ENCODE measurements at regions not wholly inside any gene's neighbourhood (a gene's known extent, or its start where the extent isn't known, plus 50 kb on each side); places are given as distances from the start of the nearest gene placed in this dataset.
A peak's percentile ranks its signal among the peaks of the same experiment; 100 is the strongest.

- no peak for TF ChIP-seq CTCF (IDR thresholded peaks at IDR 0.05; ENCODE audit: low read depth, low read length)
- no peak overlapping the region for H3K4me3 ChIP-seq
- DNase-seq (ENCODE audit: low read depth in 1 of 2, low spot score in 1 of 2) = peak in 1 of 2 donors; percentile 74
- H3K36me3 ChIP-seq = no peaks in the 10 kb centered on the region
- no peaks in the 10 kb centered on the region for H3K27me3 ChIP-seq
- no peaks in the 10 kb centered on the region for H3K4me1 ChIP-seq (ENCODE audit: low read depth)
- no peaks in the 10 kb centered on the region for H3K9me3 ChIP-seq (ENCODE audit: low read depth)
- H3K27ac ChIP-seq = no peak overlapping the region
These were observed 196.9 kb upstream of the NOVA1 start for GRCh38 chr14:26794731-26795130.

GRCh38 chr14:26808407-26808806 is 210.6 kb upstream of the NOVA1 start:
- TF ChIP-seq CTCF (IDR thresholded peaks at IDR 0.05; ENCODE audit: low read depth, low read length) = no peak
- H3K9me3 ChIP-seq (ENCODE audit: low read depth) = no peaks in the 10 kb centered on the region
- no peaks in the 10 kb centered on the region for H3K36me3 ChIP-seq
- no peak overlapping the region for H3K4me3 ChIP-seq
- no peaks in the 10 kb centered on the region for H3K27me3 ChIP-seq
- DNase-seq (ENCODE audit: low read depth in 1 of 2, low spot score in 1 of 2) = peak in 1 of 2 donors; percentile 33
- H3K27ac ChIP-seq = no peak overlapping the region
- no peaks in the 10 kb centered on the region for H3K4me1 ChIP-seq (ENCODE audit: low read depth)

GRCh38 chr14:26810631-26811030 is 212.8 kb upstream of the NOVA1 start:
- TF ChIP-seq CTCF (IDR thresholded peaks at IDR 0.05; ENCODE audit: low read depth, low read length) = no peak

GRCh38 chr14:26811756-26812305 is 214.0 kb upstream of the NOVA1 start:
- DNase-seq (ENCODE audit: low read depth in 1 of 2, low spot score in 1 of 2) = no peak
- Histone ChIP-seq H3K27me3 (no peaks in the 10 kb centered on the region), H3K4me1 (ENCODE audit: low read depth) (no peaks in the 10 kb centered on the region), H3K36me3 (no peaks in the 10 kb centered on the region), H3K9me3 (ENCODE audit: low read depth) (no peaks in the 10 kb centered on the region), H3K4me3 (no peak overlapping the region), H3K27ac (no peak overlapping the region)
- TF ChIP-seq CTCF (IDR thresholded peaks at IDR 0.05; ENCODE audit: low read depth, low read length) = no peak

More at GRCh38 chr14:26810631-26811030, 212.8 kb upstream of the NOVA1 start:
- Histone ChIP-seq H3K36me3 (no peaks in the 10 kb centered on the region), H3K4me1 (ENCODE audit: low read depth) (no peaks in the 10 kb centered on the region), H3K27ac (no peak overlapping the region), H3K4me3 (no peak overlapping the region), H3K27me3 (no peaks in the 10 kb centered on the region), H3K9me3 (ENCODE audit: low read depth) (no peaks in the 10 kb centered on the region)
- no peak for DNase-seq (ENCODE audit: low read depth in 1 of 2, low spot score in 1 of 2)

- TF ChIP-seq CTCF (IDR thresholded peaks at IDR 0.05; ENCODE audit: low read depth, low read length) = no peak
- H3K4me1 ChIP-seq (ENCODE audit: low read depth) = no peaks in the 10 kb centered on the region
- peak in 1 of 2 donors; percentile 7 for DNase-seq (ENCODE audit: low read depth in 1 of 2, low spot score in 1 of 2)
- H3K9me3 ChIP-seq (ENCODE audit: low read depth) = no peaks in the 10 kb centered on the region
- no peak overlapping the region for H3K4me3 ChIP-seq
- H3K27ac ChIP-seq = no peak overlapping the region
- no peaks in the 10 kb centered on the region for H3K36me3 ChIP-seq
- no peaks in the 10 kb centered on the region for H3K27me3 ChIP-seq
These were observed 222.3 kb upstream of the NOVA1 start for GRCh38 chr14:26820138-26820537.
